Neural progenitor cell (in vitro differentiated cells): ENCODE measurements at regions not wholly inside any gene's neighbourhood (a gene's known extent, or its start where the extent isn't known, plus 50 kb on each side); places are given as distances from the start of the nearest gene placed in this dataset.

Experiments
- CTCF ChIP-seq: fragments of 200-600 bp; sonication (generic); IDR thresholded peaks from 2 replicates; pipeline ENCODE4 v1.5.1; 2017; ENCODE audit warnings: antibody characterized with exemption, mild to moderate bottlenecking
- EZH2 ChIP-seq: fragments of 200-600 bp; sonication (generic); IDR thresholded peaks from 2 replicates; pipeline ENCODE4 v1.6.1; 2017; ENCODE audit warnings: antibody characterized with exemption, mild to moderate bottlenecking, moderate library complexity
- EZH2phosphoT487 ChIP-seq: fragments of 200-600 bp; sonication (generic); IDR thresholded peaks from 2 replicates; pipeline ENCODE4 v1.6.1; 2017; ENCODE audit warnings: antibody characterized with exemption

- no peak for TF ChIP-seq CTCF
- no peak for TF ChIP-seq EZH2
- no peak for TF ChIP-seq EZH2phosphoT487
Measured at GRCh38 chr12:91413581-91414546, 231.2 kb upstream of the DCN start.
